MCF 10A (cell line): ENCODE measurements at regions not wholly inside any gene's neighbourhood (a gene's known extent, or its start where the extent isn't known, plus 50 kb on each side); places are given as distances from the start of the nearest gene placed in this dataset.

ENCODE experiments used
- BruUV-seq: library from RNA; stranded (reverse); fragments of 400-500 nt; replicated peaks from 2 replicates; lab custom pipeline; 2021; lab: Mats Ljungman, UMichigan
- CTCF ChIA-PET: fragments of 300-600 bp; sonication (Branson Sonifier 250); formaldehyde crosslinking; extraction: SDS; loops from one replicate; lab custom pipeline; 2021; ENCODE audit warnings: antibody characterized with exemption, inconsistent platforms; lab: Yijun Ruan, JAX
- POLR2A ChIA-PET: fragments of 300-600, 350-650 bp; sonication (Branson Sonifier 250); formaldehyde crosslinking; extraction: SDS; loops from one replicate; lab custom pipeline; 2020; ENCODE audit warnings: antibody characterized with exemption, inconsistent platforms; lab: Yijun Ruan, JAX
- DNase-seq: peaks from one replicate; pipeline ENCODE4 v3.0.0-alpha.2; 2018; ENCODE audit not compliant: unreplicated experiment
- H3K27ac Mint-ChIP-seq: one replicate; pipeline ENCODE4 v1.8.0; 2022; ENCODE audit warnings: mild to moderate bottlenecking, low read depth, mixed read lengths; ENCODE audit not compliant: unreplicated experiment
- H3K27me3 Mint-ChIP-seq: one replicate; pipeline ENCODE4 v1.8.0; 2022; ENCODE audit warnings: mixed read lengths; ENCODE audit not compliant: insufficient read depth, unreplicated experiment
- H3K36me3 Mint-ChIP-seq: one replicate; pipeline ENCODE4 v1.8.0; 2022; ENCODE audit warnings: mild to moderate bottlenecking, moderate library complexity, mixed read lengths; ENCODE audit not compliant: insufficient read depth, unreplicated experiment
- H3K4me1 Mint-ChIP-seq: one replicate; pipeline ENCODE4 v1.8.0; 2022; ENCODE audit warnings: mixed read lengths; ENCODE audit not compliant: insufficient read depth, unreplicated experiment
- H3K4me3 Mint-ChIP-seq: one replicate; pipeline ENCODE4 v1.8.0; 2022; ENCODE audit warnings: mild to moderate bottlenecking, moderate library complexity, mixed read lengths; ENCODE audit not compliant: unreplicated experiment
- H3K9me3 Mint-ChIP-seq: one replicate; pipeline ENCODE4 v1.8.0; 2022; ENCODE audit warnings: mixed read lengths; ENCODE audit not compliant: unreplicated experiment
- intact Hi-C: fragments of 100-400 bp; cut with micrococcal nuclease; formaldehyde crosslinking; loops from 2 replicates; pipeline ENCODE4 v1.14.1; 2022
- TF ChIP-seq, protein P1 (sequence below): fragments of 200-600 bp; IDR thresholded peaks from one replicate; pipeline ENCODE4 v1.8.0; 2022; ENCODE audit warnings: antibody characterized with exemption, mild to moderate bottlenecking; ENCODE audit not compliant: unreplicated experiment

DNA sequence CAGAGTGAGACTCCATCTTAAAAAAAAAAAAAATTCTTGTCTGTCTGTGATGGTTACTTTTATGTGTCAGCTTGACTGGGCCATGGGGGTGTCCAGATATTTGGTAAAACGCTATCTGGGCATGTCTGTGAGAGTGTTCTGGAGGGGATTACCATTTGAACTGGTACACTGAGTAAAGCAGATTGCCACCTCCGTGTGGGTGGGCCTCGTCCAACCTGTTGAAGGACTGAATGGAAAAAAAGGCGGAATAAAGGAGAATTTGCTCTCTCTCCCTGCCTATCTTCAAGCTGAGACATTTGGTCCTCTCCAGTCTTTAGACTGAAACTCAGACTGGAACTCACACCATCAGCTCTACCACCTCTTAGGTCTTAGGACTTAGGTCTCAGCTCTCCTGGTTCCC is 82.8 kb downstream of the MIS18A start:
- ChIA-PET POLR2A (no interaction called here), CTCF (interaction anchor here (0.7 kb wide), 1 partner anchor 179 kb away, joined by 3 read pairs; no protein-coding TSS in a partner anchor)
- H3K27me3 Mint-ChIP-seq = peaks cover 55% of the 10 kb centered on the region
- H3K9me3 Mint-ChIP-seq = no peaks in the 10 kb centered on the region
- DNase-seq = no peak
- TF ChIP-seq, protein P1, sequence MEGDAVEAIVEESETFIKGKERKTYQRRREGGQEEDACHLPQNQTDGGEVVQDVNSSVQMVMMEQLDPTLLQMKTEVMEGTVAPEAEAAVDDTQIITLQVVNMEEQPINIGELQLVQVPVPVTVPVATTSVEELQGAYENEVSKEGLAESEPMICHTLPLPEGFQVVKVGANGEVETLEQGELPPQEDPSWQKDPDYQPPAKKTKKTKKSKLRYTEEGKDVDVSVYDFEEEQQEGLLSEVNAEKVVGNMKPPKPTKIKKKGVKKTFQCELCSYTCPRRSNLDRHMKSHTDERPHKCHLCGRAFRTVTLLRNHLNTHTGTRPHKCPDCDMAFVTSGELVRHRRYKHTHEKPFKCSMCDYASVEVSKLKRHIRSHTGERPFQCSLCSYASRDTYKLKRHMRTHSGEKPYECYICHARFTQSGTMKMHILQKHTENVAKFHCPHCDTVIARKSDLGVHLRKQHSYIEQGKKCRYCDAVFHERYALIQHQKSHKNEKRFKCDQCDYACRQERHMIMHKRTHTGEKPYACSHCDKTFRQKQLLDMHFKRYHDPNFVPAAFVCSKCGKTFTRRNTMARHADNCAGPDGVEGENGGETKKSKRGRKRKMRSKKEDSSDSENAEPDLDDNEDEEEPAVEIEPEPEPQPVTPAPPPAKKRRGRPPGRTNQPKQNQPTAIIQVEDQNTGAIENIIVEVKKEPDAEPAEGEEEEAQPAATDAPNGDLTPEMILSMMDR = no peak
- no peaks in the 10 kb centered on the region for H3K36me3 Mint-ChIP-seq
- no peaks in the 10 kb centered on the region for H3K4me1 Mint-ChIP-seq
- intact Hi-C loops = no loop called here
- BruUV-seq = no TSS peak
- H3K4me3 Mint-ChIP-seq = no peak overlapping the region
- no peak overlapping the region for H3K27ac Mint-ChIP-seq

DNA sequence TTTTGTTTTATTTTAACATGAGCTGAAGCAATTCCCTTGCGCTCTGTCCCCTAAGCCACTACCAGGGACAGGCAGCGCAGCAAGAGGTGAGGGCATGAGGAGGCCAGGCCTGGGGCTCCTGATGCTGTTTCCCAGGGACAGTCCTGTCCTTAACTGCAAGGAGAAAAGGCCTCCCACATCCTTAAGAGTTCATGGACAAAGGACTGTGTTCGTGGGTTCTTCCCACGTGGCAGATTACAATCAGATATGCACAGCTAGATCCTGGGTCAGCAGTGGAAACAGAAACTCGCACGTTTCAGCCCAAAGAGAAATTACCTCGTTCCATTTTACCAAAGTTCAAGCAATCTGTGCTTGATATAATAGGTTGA is 85.8 kb downstream of the MIS18A start:
- no peak for DNase-seq
- CTCF ChIA-PET = no interaction called here
- intact Hi-C loops = no loop called here
- no TSS peak for BruUV-seq
- TF ChIP-seq, protein P1 = no peak
- no peaks in the 10 kb centered on the region for H3K9me3 Mint-ChIP-seq
- H3K36me3 Mint-ChIP-seq = no peaks in the 10 kb centered on the region
- peaks cover 74% of the 10 kb centered on the region for H3K27me3 Mint-ChIP-seq
- H3K4me3 Mint-ChIP-seq = no peak overlapping the region
- POLR2A ChIA-PET = interaction anchor here (0.7 kb wide), 1 partner anchor 43 kb away, joined by 3 read pairs; no protein-coding TSS in a partner anchor
- H3K4me1 Mint-ChIP-seq = no peaks in the 10 kb centered on the region
- no peak overlapping the region for H3K27ac Mint-ChIP-seq

DNA sequence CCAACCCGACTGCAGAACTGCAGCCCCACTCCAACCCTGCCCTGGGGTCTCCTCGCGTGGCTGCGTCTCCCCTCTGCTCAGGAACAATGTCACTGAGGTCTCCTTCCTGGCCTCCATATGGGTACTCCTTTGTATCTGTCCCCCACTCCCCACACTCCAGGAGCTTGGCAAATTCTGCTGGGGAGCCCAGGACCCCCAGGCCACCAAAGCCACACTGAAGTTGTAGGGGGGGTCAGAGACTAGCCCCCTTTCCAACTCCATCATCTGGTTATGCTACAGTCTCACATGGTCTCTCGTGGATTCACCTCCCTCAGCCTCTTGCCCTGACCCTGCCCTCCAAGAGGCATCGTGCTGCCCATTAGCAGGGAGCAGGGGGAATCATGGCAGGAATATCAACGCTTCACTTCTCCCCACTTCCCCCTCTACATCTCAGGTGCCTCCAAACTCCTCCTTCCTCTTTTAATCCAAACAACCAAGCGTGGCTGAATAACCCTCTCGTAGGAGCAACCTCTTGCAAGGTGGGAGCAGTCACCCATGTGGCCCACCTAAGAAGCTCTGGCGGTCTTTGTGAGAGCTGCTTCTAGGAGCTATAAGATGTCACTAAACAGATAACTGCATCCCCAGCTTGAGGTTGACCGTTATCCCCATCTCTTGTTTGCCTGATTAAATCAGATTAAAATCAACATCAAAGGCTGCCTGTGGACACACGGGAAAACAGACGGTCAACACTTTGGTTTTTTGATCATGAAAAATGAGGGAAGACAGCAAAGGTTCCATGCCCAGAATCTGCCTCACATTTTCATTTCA is 86.4 kb downstream of the MIS18A start:
- no peak overlapping the region for H3K27ac Mint-ChIP-seq
- no peak for DNase-seq
- intact Hi-C loops = no loop called here
- peaks cover 74% of the 10 kb centered on the region for H3K27me3 Mint-ChIP-seq
- no peaks in the 10 kb centered on the region for H3K36me3 Mint-ChIP-seq
- no peaks in the 10 kb centered on the region for H3K9me3 Mint-ChIP-seq
- no TSS peak for BruUV-seq
- ChIA-PET POLR2A (interaction anchor here (0.7 kb wide), 1 partner anchor 42 kb away, joined by 3 read pairs; no protein-coding TSS in a partner anchor), CTCF (no interaction called here)
- H3K4me3 Mint-ChIP-seq = no peak overlapping the region
- TF ChIP-seq, protein P1 = no peak
- no peaks in the 10 kb centered on the region for H3K4me1 Mint-ChIP-seq

DNA sequence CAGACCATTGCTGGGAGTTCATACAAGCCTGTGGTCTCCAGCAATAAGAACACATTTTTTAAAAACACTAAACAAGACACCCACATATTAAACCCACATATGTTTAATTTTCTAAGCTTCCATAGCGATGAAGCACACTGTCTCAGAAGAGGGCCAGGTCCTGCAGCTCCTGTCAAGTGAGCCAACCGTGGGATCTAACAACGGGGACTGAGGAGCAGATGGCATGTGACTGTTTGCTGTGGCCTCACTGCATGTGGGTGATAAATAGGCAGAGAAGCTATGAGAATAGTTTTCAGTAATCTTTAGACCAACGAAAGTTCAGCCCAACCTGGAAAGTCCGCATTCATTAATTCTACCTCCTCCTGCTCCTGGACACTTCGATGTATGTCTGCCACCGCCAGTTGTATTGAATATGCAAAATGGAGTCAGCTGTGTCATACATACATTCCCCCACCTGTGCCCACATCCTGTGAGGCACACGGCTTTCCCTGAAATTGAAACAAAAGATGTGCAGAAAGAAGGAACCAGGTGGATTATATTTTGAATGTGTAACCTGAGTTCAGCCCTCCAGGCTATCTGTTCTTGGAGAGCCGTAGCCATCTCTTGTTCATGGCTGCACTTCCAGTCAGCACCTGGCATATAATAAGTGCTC is 88.2 kb downstream of the MIS18A start:
- Mint-ChIP-seq H3K36me3 (no peaks in the 10 kb centered on the region), H3K4me1 (no peaks in the 10 kb centered on the region), H3K27me3 (peaks cover 75% of the 10 kb centered on the region), H3K4me3 (no peak overlapping the region), H3K9me3 (no peaks in the 10 kb centered on the region), H3K27ac (no peak overlapping the region)
- ChIA-PET CTCF (no interaction called here), POLR2A (no interaction called here)
- intact Hi-C loops = no loop called here
- BruUV-seq = no TSS peak
- no peak for DNase-seq
- TF ChIP-seq, protein P1 = no peak
